Spleen (tissue), 11 donors: ENCODE measurements at regions not wholly inside any gene's neighbourhood (a gene's known extent, or its start where the extent isn't known, plus 50 kb on each side); places are given as distances from the start of the nearest gene placed in this dataset.

Experiments used
- DNase-seq: peaks from one replicate; pipeline ENCODE4 v3.0.0-alpha.2; 2020
- H3K27ac ChIP-seq, 8 donors: fragments of 200-600 bp; sonication (generic) in 7 of 8; 1 replicate in 4 of 8; 2 replicates in 4 of 8; pipeline versions ENCODE4 v1.5.0 to v1.8.0; 2016 to 2021; ENCODE audit warnings: inconsistent platforms in 4 of 8, mild to moderate bottlenecking in 4 of 8, moderate library complexity in 1 of 8
- H3K27me3 ChIP-seq, 7 donors: fragments of 200-600 bp; sonication (generic) in 6 of 7; replicated peaks in 1 of 7; 1 replicate in 4 of 7; 2 replicates in 3 of 7; pipeline versions ENCODE4 v1.5.0 to v1.8.0; 2016 to 2021; ENCODE audit warnings: inconsistent platforms in 3 of 7, mild to moderate bottlenecking in 1 of 7
- H3K36me3 ChIP-seq, 6 donors: fragments of 200-600 bp; sonication (generic) in 5 of 6; 1 replicate in 4 of 6; 2 replicates in 2 of 6; pipeline versions ENCODE4 v1.5.0 to v1.8.0; 2016 to 2021; ENCODE audit warnings: inconsistent platforms in 2 of 6
- H3K4me1 ChIP-seq, 6 donors: fragments of 200-600 bp; sonication (generic) in 5 of 6; 1 replicate in 3 of 6; 2 replicates in 3 of 6; pipeline versions ENCODE4 v1.5.0 to v1.8.0; 2016 to 2021; ENCODE audit warnings: inconsistent platforms in 3 of 6
- H3K4me3 ChIP-seq, 8 donors: fragments of 200-600 bp; sonication (generic) in 7 of 8; 1 replicate in 4 of 8; 2 replicates in 4 of 8; pipeline versions ENCODE4 v1.5.0 to v1.8.0; 2016 to 2021; ENCODE audit warnings: inconsistent platforms in 4 of 8, mild to moderate bottlenecking in 4 of 8, moderate library complexity in 2 of 8
- H3K9me3 ChIP-seq, 8 donors: fragments of 200-600 bp; sonication (generic) in 7 of 8; 1 replicate in 4 of 8; 2 replicates in 4 of 8; pipeline versions ENCODE4 v1.5.0 to v1.8.0; 2016 to 2021; ENCODE audit warnings: inconsistent platforms in 4 of 8
- CTCF ChIP-seq, 11 experiments: fragments of 200-600 bp in 7 of 11; fragments of 450-650 bp in 4 of 11; sonication (generic) in 4 of 11; IDR thresholded peaks in 8 of 11; conservative IDR thresholded peaks in 3 of 11; 1 replicate in 7 of 11; 2 replicates in 4 of 11; pipeline versions ENCODE4 v1.4.0 to v1.8.0; 2016 to 2021; ENCODE audit warnings: antibody characterized with exemption in 11 of 11, inconsistent platforms in 4 of 11, mild to moderate bottlenecking in 1 of 11
- POLR2A ChIP-seq, 3 donors: fragments of 450-650 bp; IDR thresholded peaks; one replicate each; pipeline ENCODE4 v1.5.1; 2017; ENCODE audit warnings: antibody characterized with exemption in 3 of 3, mild to moderate bottlenecking in 1 of 3
- POLR2AphosphoS5 ChIP-seq, 3 donors: sonication (generic); formaldehyde crosslinking; IDR thresholded peaks; one replicate each; pipeline ENCODE4 v1.5.1; 2017; ENCODE audit warnings: antibody characterized with exemption in 3 of 3
- WGBS, 5 donors: extraction: QIAGEN DNeasy Blood & Tissue Kit in 3 of 5; methylation state at CpG; one replicate each; pipeline versions ENCODE4 v1.1.5 to v1.1.7; 2013 to 2018; 5-methylcytosine and 5-hydroxymethylcytosine counted together
- intact Hi-C: fragments of 100-400 bp; cut with DNase I; formaldehyde crosslinking; loops from one replicate; pipeline ENCODE4 v1.15.0; 2023; ENCODE audit warnings: low total_unique reads
- donor health status: healthy with polysubstance abuse.
- donor health status: DM: no; HTN: no; CAD: no; lungs with moderate emphysema.
- donor health status: DM: no; HTN: no; CAD: no.
- donor health status: Bipolar disorder and iron deficiency.
- donor health status: healthy.
- donor health status: DM: no; HTN: no; CAD: no.
- donor health status: DM: yes; HTN: yes; CAD: no.

DNA sequence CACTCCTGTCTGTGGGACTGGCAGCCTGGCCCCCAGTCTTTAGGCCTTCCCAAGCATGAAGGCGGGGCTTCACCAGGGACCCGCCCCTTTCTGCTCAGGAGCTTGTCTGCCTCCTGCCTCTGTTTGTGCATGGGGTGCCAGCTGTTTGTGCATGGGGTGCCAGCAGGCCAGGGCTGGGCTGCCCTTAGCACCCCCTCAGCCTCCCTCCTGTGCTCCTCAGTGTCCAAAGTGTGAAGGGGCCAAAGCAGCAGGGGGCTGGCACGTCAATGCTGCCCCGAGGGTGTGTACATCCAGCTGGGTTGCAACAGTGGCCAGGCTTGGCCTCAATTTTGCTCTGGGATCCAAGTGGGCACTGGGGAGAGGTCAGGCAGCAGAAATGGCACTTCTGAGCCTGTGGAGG, 298.0 kb upstream of the GALNT5 start:
- intact Hi-C loops = no loop called here
- TF ChIP-seq POLR2A (IDR thresholded peaks at IDR 0.05) = no peak
- no peak for TF ChIP-seq POLR2AphosphoS5 (IDR thresholded peaks at IDR 0.05)
- TF ChIP-seq CTCF (IDR thresholded peaks at IDR 0.05 in 8 of 11, conservative IDR thresholded peaks at IDR 0.05 in 3 of 11) = no peak
- H3K4me1 ChIP-seq = no peaks in the 10 kb centered on the region
- H3K27ac ChIP-seq = no peak overlapping the region
- H3K36me3 ChIP-seq = no peaks in the 10 kb centered on the region
- peaks cover 9 to 70% (median 53%) of the 10 kb centered on the region in 8 donors for H3K9me3 ChIP-seq
- 75 to 87% (median 81%) methylated on average over 4 of the region's 4 CpGs for WGBS, 5 donors
- peak; percentile 64 for DNase-seq
- no peaks in the 10 kb centered on the region for H3K27me3 ChIP-seq
- no peak overlapping the region for H3K4me3 ChIP-seq

- no peak for TF ChIP-seq CTCF (IDR thresholded peaks at IDR 0.05 in 8 of 11, conservative IDR thresholded peaks at IDR 0.05 in 3 of 11)
- TF ChIP-seq POLR2A (IDR thresholded peaks at IDR 0.05) = no peak
- TF ChIP-seq POLR2AphosphoS5 (IDR thresholded peaks at IDR 0.05) = no peak
- WGBS, 5 donors = 71 to 84% (median 80%) methylated on average over 2 of the region's 2 CpGs
- Histone ChIP-seq H3K9me3 (peaks cover 0 to under 1% (median 0%) of the 10 kb centered on the region in 8 donors), H3K4me3 (no peak overlapping the region), H3K36me3 (no peaks in the 10 kb centered on the region), H3K27me3 (no peaks in the 10 kb centered on the region), H3K4me1 (no peaks in the 10 kb centered on the region), H3K27ac (no peak overlapping the region)
- intact Hi-C loops = no loop called here
- DNase-seq = no peak
Measured at GRCh38 chr2:156982615-156983014, 274.9 kb upstream of the GALNT5 start.

DNA sequence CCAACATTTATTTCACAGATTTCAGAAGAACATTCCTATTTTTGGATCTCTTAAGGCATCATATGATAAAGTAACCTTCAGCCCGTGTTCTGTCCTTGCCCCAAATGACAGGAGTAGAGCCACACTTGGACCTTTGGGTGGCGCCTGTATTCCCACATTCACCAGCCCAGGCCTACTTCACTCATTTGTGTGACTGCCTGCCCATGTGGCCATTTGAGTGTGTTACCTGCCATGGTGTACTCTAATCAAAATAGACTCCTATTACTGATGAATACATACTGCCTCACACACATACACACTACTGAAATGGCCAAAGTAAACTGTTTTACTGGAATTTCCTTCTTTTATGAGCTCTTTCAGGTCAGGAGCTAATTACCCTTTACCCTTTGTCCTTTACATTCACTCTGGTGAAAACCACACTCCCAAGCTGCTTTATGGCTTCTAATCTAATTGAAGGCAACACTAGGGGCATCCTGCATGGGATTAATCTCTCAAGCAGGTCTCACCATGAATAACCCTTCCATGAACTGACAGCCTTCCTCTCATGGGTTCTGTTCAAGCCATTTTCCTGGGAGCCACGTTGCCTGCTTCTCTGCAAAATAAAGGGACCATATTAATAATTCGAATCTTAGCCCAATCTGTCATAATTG, 271.0 kb upstream of the GALNT5 start:
- WGBS, 5 donors = 58 to 66% (median 64%) methylated on average over 4 of the region's 4 CpGs
- intact Hi-C loops = no loop called here
- TF ChIP-seq CTCF (IDR thresholded peaks at IDR 0.05 in 8 of 11, conservative IDR thresholded peaks at IDR 0.05 in 3 of 11) = no peak
- TF ChIP-seq POLR2AphosphoS5 (IDR thresholded peaks at IDR 0.05) = no peak
- TF ChIP-seq POLR2A (IDR thresholded peaks at IDR 0.05) = no peak
- H3K36me3 ChIP-seq = no peaks in the 10 kb centered on the region
- H3K9me3 ChIP-seq = no peaks in the 10 kb centered on the region
- H3K27ac ChIP-seq = no peak overlapping the region
- H3K4me1 ChIP-seq = no peaks in the 10 kb centered on the region
- no peaks in the 10 kb centered on the region for H3K27me3 ChIP-seq
- no peak overlapping the region for H3K4me3 ChIP-seq
- no peak for DNase-seq

- no peak overlapping the region for H3K27ac ChIP-seq
- DNase-seq = no peak
- H3K4me1 ChIP-seq = no peaks in the 10 kb centered on the region
- TF ChIP-seq POLR2AphosphoS5 (IDR thresholded peaks at IDR 0.05) (no peak), CTCF (IDR thresholded peaks at IDR 0.05 in 8 of 11, conservative IDR thresholded peaks at IDR 0.05 in 3 of 11) (no peak), POLR2A (IDR thresholded peaks at IDR 0.05) (no peak)
- no peak overlapping the region for H3K4me3 ChIP-seq
- 80 to 89% (median 82%) methylated on average over 4 of the region's 4 CpGs for WGBS, 5 donors
- H3K27me3 ChIP-seq = no peaks in the 10 kb centered on the region
- no peaks in the 10 kb centered on the region for H3K9me3 ChIP-seq
- H3K36me3 ChIP-seq = no peaks in the 10 kb centered on the region
- intact Hi-C loops = no loop called here
Measured at GRCh38 chr2:156999661-157000060, 257.8 kb upstream of the GALNT5 start.
